Sciatic nerve (tissue), 2 donors: ENCODE measurements at regions not wholly inside any gene's neighbourhood (a gene's known extent, or its start where the extent isn't known, plus 50 kb on each side); places are given as distances from the start of the nearest gene placed in this dataset.
"Not testable (repeated sequence)": the region's sequence is repeated elsewhere in the genome, so short reads cannot be mapped to it uniquely, and the experiment has no call there.

Experiments used
- ATAC-seq: fragments of 200-7000 bp; cut with Tn5 transposase; one replicate; pipeline ENCODE4 v1.9.1; 2020; ENCODE audit warnings: mild to moderate bottlenecking, moderate library complexity
- DNase-seq: peaks from one replicate; pipeline ENCODE4 v3.0.0-alpha.2; 2020; ENCODE audit warnings: low spot score
- intact Hi-C: fragments of 100-400 bp; cut with DNase I; formaldehyde crosslinking; loops from one replicate; pipeline ENCODE4 v1.14.2; 2022
- donor health status: DM: no; HTN: no; CAD: no.
- donor health status: DM: no; HTN: no; CAD: no.

GRCh38 chrX:34716302-34716701, 59.2 kb upstream of the TMEM47 start:
- DNase-seq (no peak), ATAC-seq (no peak)
- intact Hi-C loops, result loop anchor here (5.0 kb wide), 1 partner anchor 194 kb away; no protein-coding TSS in a partner anchor

GRCh38 chrX:34734383-34734782, 77.3 kb upstream of the TMEM47 start:
- ATAC-seq (no peak), DNase-seq (no peak)
- intact Hi-C loops, result no loop called here

GRCh38 chrX:34744521-34744920, 87.4 kb upstream of the TMEM47 start:
- no peak for ATAC-seq
- intact Hi-C loops, result no loop called here
- DNase-seq, result no peak

GRCh38 chrX:34749896-34750295, 92.8 kb upstream of the TMEM47 start:
- ATAC-seq (no peak), DNase-seq (no peak)
- intact Hi-C loops, result no loop called here

GRCh38 chrX:34764852-34765361, 107.8 kb upstream of the TMEM47 start:
- no peak for DNase-seq
- no peak for ATAC-seq
- intact Hi-C loops, result no loop called here

- intact Hi-C loops, result no loop called here
- ATAC-seq, result no peak
- DNase-seq, result no peak
These were observed 111.2 kb upstream of the TMEM47 start for GRCh38 chrX:34768290-34768689.

GRCh38 chrX:34770511-34770910, 113.4 kb upstream of the TMEM47 start:
- ATAC-seq (no peak), DNase-seq (no peak)
- intact Hi-C loops, result no loop called here

- no peak for ATAC-seq
- intact Hi-C loops, result no loop called here
These were observed 121.8 kb upstream of the TMEM47 start for GRCh38 chrX:34778916-34779315.

GRCh38 chrX:34790026-34790425, 132.9 kb upstream of the TMEM47 start:
- ATAC-seq (no peak), DNase-seq (no peak)
- intact Hi-C loops, result no loop called here

More at GRCh38 chrX:34778916-34779315, 121.8 kb upstream of the TMEM47 start:
- DNase-seq, result no peak

GRCh38 chrX:34805951-34806350, 136.6 kb upstream of the FAM47B start:
- intact Hi-C loops, result no loop called here
- no peak for DNase-seq

GRCh38 chrX:34809096-34809495, 133.5 kb upstream of the FAM47B start:
- ATAC-seq (no peak), DNase-seq (no peak)
- intact Hi-C loops, result no loop called here

More at GRCh38 chrX:34805951-34806350, 136.6 kb upstream of the FAM47B start:
- no peak for ATAC-seq

- intact Hi-C loops, result no loop called here
- DNase-seq (no peak), ATAC-seq (no peak)
These were observed 132.2 kb upstream of the FAM47B start for GRCh38 chrX:34810364-34810763.

GRCh38 chrX:34810916-34811315, 131.7 kb upstream of the FAM47B start:
- no peak for ATAC-seq
- no peak for DNase-seq
- intact Hi-C loops, result no loop called here

- DNase-seq (no peak), ATAC-seq (no peak)
- intact Hi-C loops, result no loop called here
These were observed 129.0 kb upstream of the FAM47B start for GRCh38 chrX:34813618-34814017.

GRCh38 chrX:34826964-34827363, 115.6 kb upstream of the FAM47B start:
- intact Hi-C loops, result no loop called here

GRCh38 chrX:34839451-34839850, 103.1 kb upstream of the FAM47B start:
- no peak for DNase-seq
- ATAC-seq, result no peak
- intact Hi-C loops, result no loop called here

More at GRCh38 chrX:34826964-34827363, 115.6 kb upstream of the FAM47B start:
- ATAC-seq (no peak), DNase-seq (no peak)

- ATAC-seq, intact Hi-C loops, DNase-seq: not testable (repeated sequence)
These were observed 101.4 kb upstream of the FAM47B start for GRCh38 chrX:34841205-34841604.

GRCh38 chrX:34848281-34848680, 94.3 kb upstream of the FAM47B start:
- ATAC-seq (no peak), DNase-seq (no peak)
- intact Hi-C loops, result no loop called here

GRCh38 chrX:34849371-34849770, 93.2 kb upstream of the FAM47B start:
- intact Hi-C loops, result no loop called here
- ATAC-seq, result no peak
- DNase-seq, result no peak

GRCh38 chrX:34859191-34859590, 83.4 kb upstream of the FAM47B start:
- intact Hi-C loops, result no loop called here
- ATAC-seq (no peak), DNase-seq (no peak)

GRCh38 chrX:34863906-34864305, 78.7 kb upstream of the FAM47B start:
- DNase-seq (no peak), ATAC-seq (no peak)
- intact Hi-C loops, result no loop called here

GRCh38 chrX:34866646-34867045, 76.0 kb upstream of the FAM47B start:
- ATAC-seq (no peak), DNase-seq (no peak)
- intact Hi-C loops, result no loop called here
